ENCODE measurements at regions not wholly inside any gene's neighbourhood (a gene's known extent, or its start where the extent isn't known, plus 50 kb on each side); places are given as distances from the start of the nearest gene placed in this dataset.

GRCh38 chrX:117002981-117003380 is 540.2 kb upstream of the CT83 start (continued):
- no peak for TF ChIP-seq RAD21 (IDR thresholded peaks at IDR 0.05)

GRCh38 chrX:116975517-116975916 is 512.7 kb upstream of the CT83 start:
- no peaks in the 10 kb centered on the region for H3K9me3 ChIP-seq (ENCODE audit: control insufficient read depth in 4 of 4, low read length in 3 of 4)
- DNase-seq (ENCODE audit: low spot score): no peak
- H3K27me3 ChIP-seq (ENCODE audit: control insufficient read depth in 4 of 4, insufficient read depth in 4 of 4, low read length in 3 of 4): no peaks in the 10 kb centered on the region

More at GRCh38 chrX:116975517-116975916, 512.7 kb upstream of the CT83 start:
- TF ChIP-seq HNF4A (conservative IDR thresholded peaks at IDR 0.05) (no peak), ATF3 (IDR thresholded peaks at IDR 0.05) (no peak), CTCF (IDR thresholded peaks at IDR 0.05; ENCODE audit: low read depth, low read length, missing input control) (no peak), REST (IDR thresholded peaks at IDR 0.05) (no peak), RAD21 (IDR thresholded peaks at IDR 0.05) (no peak), SP1 (IDR thresholded peaks at IDR 0.05) (no peak), JUND (IDR thresholded peaks at IDR 0.05) (no peak), MAX (IDR thresholded peaks at IDR 0.05) (no peak), RXRA (IDR thresholded peaks at IDR 0.05) (no peak), ZBTB33 (IDR thresholded peaks at IDR 0.05) (no peak), TAF1 (conservative IDR thresholded peaks at IDR 0.05) (no peak), GABPA (IDR thresholded peaks at IDR 0.05 in 1 of 2, conservative IDR thresholded peaks at IDR 0.05 in 1 of 2) (no peak), YY1 (IDR thresholded peaks at IDR 0.05) (no peak), HNF4G (IDR thresholded peaks at IDR 0.05) (no peak), NR2F2 (IDR thresholded peaks at IDR 0.05) (no peak), FOXA2 (IDR thresholded peaks at IDR 0.05) (no peak), EGR1 (IDR thresholded peaks at IDR 0.05; ENCODE audit: low read depth in 2 of 2) (no peak), FOXA1 (IDR thresholded peaks at IDR 0.05) (no peak)
- H3K27ac ChIP-seq (ENCODE audit: low read depth in 1 of 2, low read length in 2 of 2): no peak overlapping the region
- H3K9ac ChIP-seq (ENCODE audit: low read depth in 1 of 2, low read length in 2 of 2): no peak overlapping the region
- H3K4me3 ChIP-seq (ENCODE audit: low read depth in 1 of 3, low read length in 3 of 3): no peak overlapping the region
- H3K36me3 ChIP-seq (ENCODE audit: control insufficient read depth in 4 of 4, insufficient read depth in 3 of 4, low read depth in 1 of 4, low read length in 3 of 4): no peaks in the 10 kb centered on the region
- no peaks in the 10 kb centered on the region for H3K4me1 ChIP-seq (ENCODE audit: control insufficient read depth in 4 of 4, insufficient read depth in 4 of 4, low read length in 3 of 4)
